NCI-H2196 (cell line): ENCODE measurements at regions not wholly inside any gene's neighbourhood (a gene's known extent, or its start where the extent isn't known, plus 50 kb on each side); places are given as distances from the start of the nearest gene placed in this dataset.
"Not testable (repeated sequence)": the region's sequence is repeated elsewhere in the genome, so short reads cannot be mapped to it uniquely, and the experiment has no call there.

Experiments
- DNase-seq: peaks from one replicate; lab custom pipeline; 2025; ENCODE audit not compliant: unreplicated experiment; lab: John Stamatoyannopoulos, UW

DNA sequence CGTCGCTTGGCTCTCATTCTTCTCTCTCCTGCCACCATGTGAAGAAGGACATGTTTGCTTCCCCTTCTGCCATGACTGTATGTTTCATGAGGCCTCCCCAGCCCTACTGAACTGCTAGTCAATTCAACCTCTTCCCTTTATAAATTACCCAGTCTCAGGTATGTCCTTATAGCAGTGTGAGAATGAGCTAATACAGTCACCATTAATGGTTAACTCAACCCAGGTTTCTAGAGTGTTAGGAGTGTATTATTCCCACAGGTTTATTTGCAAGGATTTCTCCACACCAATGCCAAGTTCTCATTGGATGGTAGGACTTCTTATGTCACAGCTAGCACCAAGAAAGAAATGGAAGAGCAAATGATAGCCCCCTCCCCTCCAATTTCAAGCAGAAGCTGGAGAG, 71.9 kb downstream of the DYNAP start:
- no peak for DNase-seq

DNA sequence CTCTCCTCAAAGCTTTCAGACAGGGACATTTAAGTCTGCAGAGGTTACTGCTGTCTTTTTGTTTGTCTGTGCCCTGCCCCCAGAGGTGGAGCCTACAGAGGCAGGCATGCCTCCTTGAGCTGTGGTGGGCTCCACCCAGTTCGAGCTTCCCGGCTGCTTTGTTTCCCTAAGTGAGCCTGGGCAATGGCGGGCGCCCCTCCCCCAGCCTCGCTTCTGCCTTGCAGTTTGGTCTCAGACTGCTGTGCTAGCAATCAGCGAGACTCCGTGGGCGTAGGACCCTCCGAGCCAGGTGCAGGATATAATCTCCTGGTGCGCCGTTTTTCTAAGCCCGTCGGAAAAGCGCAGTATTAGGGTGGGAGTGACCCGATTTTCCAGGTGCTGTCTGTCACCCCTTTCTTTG, 78.7 kb downstream of the DYNAP start:
- not testable (repeated sequence) for DNase-seq

DNA sequence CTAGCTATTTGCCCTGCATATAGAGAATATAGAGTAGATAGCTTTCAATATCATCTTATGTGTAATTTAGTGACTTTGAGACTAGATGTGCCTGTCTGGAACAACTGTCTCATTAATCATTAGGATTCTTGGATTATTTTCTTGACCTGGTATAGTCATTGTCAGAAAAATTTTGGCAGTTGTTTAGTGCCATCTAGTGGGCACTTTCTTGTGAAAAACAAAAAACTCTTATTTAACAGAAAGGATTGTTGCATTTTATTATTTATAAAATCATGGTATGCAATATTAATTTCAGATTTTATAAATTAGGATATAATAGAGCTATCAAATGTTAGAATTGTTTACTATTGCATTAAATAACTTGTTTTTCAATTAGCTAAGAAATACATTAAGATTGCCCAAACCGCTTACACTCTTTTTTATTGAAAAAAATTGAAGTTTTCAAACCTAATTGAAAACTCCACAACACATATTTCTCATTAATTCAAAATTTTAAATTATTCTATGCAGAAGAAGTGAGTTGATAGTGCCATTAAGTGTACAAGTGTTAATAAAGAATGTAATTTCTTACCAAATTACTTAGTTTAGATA, 80.3 kb downstream of the DYNAP start:
- peak; percentile 36 for DNase-seq

DNA sequence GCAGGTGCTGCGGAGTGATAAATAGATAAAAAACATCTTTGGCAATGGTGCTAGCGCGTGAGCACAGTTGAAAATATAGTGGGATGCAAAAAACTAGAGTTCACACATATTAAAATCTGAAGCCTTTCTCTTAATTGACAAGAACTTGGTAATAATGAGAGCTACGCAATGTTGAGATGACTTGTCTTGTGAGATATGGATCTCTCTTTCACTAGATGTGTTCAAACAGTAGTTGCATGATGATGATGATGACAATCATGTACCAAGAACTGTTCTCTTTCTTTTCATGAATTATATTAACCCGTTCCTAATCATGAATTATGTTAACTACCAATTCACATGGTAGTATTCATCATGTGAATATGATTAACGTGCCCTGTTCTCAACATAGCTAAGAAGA, 81.1 kb downstream of the DYNAP start:
- DNase-seq, result no peak

DNA sequence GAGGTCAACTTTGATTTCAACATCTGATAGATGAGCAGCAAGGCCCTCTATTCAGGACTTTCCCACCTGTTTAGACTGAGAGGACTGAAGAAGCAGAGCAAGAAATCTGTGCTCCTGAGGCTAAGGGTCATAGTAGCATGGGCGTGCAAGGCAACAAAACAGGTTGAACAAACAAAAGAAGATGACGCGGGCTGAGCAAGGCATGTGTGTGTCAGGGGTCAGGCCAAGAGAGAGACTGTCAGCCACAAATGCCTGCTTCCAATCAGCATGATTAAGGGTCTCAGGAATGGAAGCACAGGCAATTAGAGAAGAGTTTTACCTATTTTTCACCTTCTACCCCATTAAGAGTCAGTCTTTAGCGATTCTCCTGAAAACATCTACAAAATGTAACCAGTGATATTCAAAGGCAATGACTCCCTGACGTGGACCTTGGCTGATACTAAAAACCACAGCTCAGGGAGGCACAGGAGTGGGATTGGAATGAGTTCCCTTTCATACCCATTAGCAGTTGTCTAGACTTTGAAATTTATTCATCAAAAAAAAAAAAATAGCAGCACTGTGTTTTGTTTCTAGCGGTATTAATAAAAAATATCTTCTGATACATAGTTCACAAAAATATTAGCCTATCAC, 81.9 kb downstream of the DYNAP start:
- no peak for DNase-seq

DNA sequence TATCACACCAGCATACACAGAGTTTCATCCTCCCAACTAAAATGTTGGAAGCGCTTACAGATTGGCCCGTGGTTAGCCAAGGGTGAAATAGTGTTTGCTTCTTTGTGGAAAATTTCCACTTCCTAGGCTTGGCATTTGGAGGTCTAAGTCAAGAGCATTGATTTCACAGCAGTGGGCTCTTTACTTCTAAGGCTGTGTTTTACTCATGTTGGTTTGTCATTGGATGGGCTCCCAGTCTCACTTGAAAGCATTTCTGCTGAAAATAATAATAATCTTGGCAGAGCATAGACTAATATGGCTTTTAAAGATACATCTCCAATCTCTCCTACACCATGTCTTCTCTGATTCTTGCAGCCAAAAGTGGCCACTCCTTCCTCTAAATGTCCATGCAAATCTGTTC, 82.9 kb downstream of the DYNAP start:
- no peak for DNase-seq

DNA sequence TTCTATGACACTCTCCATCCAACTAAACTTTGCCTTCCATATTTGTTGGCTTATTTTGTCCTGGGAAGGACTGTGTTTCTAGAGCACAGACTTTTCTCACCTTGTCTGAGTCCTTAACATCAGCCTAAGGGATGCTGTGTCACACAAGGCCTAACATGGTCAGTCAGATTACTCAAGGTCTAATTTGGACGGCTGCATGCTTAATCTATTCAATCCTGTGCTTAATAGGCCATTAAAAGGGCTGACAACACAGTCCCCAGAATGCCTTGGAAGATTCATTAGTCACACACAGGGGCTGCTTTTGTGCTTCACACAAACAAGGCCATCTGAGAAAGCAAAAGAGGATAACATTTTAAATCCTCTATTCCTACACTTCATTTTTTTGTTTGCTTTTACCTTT, 84.0 kb downstream of the DYNAP start:
- DNase-seq, result no peak

DNA sequence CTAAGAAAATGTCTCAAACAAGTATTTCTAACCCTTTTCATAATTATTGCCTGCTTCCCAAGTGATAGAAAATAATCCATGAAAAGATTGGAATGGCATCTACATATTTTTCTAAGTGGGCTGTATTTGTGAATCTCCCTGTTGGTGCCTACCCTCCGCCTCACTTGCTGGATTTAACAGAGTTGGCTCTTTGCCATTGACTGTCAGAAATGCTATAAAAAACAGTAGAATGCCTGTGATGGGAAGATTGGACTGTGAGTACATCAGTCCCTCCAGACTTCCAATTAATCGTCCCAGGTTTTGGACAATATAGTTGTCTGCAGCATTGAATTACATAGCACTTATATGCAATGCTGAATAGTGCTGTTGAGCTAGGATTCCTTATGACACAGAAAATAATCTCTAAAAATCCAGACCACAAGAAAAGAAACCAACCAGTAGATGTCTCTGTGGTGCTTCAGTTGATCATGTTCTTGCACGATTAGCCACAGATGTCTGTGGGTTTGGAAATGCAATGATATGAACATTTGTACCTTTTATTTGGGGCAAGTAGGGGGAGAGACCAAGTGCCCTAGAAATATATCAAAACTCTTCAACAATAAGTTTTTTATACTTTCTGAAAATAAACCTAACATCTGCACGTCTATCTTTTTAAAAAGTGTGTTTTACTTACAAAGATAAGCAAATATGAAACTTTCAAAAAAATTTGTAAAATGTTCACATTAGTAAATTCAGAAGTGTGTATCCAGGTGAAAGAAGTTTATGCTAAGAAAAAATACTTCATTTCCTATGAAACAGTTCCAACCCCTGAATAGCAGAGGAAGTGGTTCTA, 88.5 kb downstream of the DYNAP start:
- DNase-seq, result peak; percentile 6

DNA sequence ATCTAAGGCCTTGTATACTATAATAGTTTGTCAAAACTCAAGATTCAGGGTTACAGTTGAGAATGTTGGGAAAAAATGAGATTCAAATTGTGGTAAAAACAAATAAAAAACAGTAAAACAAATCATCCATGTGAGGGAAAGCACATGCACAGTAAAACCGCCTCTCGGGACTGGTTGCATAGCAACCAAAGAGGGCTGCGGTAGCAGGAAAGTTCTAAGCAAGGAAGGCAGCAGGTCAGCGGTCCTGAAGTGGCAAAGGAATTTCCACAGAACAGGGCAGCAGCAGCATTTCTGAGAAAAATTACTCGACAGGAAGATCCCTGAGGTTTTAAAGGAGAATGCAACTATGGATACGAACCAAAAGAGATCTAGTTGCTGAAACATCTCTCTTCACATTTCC, 93.7 kb downstream of the DYNAP start:
- DNase-seq, result no peak

DNA sequence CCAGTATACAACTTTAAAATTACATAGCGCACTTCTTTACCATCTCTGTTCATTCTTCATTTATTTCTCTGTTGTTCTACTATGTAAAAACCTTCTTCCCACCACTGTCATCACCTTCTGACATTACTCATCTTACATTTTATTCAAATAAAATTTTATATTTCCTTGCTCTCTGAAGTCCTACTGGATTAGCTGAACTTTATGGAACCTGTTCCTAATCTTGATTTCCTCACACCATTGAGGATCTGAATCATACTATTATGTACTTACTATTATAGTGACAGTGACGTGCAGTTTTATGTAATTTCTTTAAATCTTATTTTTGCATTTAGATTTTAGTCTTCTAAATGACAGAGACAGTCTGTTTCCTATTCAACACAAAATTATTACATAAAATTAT, 98.3 kb downstream of the DYNAP start:
- DNase-seq, result no peak

DNA sequence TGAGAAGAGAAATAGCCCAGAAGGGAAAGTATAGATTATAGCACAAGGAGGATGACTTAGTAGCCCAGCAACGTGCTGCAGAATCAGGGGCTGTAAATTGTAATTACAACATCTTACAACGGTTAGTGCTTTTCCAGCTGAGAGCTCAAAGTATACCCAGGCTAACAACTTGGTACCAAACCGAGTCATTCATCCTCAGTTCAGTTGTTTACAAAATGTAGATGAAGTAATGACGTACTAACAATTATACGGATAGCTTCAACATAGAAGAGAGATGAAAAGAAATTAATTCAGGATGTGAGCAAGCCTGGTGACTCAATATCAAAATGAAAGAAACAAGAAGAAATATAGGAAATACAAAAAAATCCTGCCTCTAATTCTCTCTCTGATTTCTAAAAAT, 99.2 kb downstream of the DYNAP start:
- DNase-seq, result no peak

DNA sequence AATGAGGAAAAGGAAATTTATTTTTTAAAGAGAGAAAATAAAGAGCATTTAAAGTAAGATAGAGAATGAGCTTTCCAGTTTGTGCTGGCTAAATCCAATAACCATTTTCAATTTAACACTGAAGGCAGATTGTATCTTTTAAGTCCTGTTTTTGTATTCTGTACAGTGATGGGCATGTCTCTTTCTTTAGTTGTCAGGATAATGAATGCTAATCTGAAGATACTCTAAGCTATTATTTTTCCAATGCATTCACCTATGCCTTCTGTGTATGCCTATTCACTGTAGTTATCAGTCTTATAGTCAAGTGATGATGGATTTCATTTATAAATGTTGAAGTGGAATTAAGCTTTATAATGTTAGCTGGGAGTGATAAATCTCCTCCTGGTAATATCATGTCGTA, 101.4 kb downstream of the DYNAP start:
- DNase-seq, result no peak

DNA sequence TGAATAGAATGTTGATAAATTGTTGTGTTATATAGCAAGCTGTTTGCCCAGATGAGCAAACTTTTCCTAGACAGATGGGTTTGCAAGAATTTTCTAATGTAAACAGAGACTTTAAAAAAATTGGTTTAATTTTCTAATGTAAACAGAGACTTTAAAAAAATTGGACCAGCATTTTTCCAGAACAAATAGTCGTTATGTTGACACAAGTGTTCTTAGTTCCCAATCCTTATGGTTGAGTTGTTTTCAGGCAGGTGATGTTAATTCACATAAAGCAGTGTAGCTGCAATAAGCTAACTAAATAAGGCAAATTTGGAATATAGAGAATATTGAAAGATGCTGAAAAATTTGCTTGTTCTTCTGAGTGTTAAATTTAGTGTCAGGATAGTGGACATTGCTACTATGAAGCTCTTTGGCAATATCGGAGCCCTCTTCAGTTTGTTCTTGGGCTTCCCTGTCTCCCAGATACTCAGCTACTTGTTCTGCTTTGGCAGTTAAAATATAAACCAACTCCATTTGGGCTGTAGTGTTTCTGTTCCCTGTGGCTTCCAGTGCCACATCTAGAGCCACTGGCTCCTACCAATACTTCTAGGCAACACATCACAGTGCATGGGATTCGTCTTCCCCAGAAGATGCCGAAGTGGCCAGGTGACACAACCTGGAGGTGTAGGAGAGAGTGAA, 105.7 kb downstream of the DYNAP start:
- no peak for DNase-seq

DNA sequence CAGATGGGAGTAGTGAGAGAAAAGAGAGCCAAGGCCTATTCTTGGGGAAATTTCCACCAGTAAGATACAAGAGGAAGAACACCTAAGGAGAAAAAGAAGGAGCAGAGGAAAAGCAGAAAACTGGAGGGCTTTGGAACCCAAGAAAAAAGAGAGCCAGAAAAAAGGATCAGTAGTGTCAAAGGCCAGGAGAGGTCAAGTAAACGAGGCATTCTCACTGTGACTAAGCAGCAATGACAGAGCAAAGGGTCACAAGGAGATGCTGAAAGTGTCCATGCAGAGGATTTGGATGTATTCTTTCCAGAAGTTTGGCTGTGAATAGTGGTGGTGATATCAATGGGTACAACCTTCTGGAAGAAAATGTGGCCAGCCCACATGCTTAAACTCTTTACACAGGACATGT, 109.5 kb downstream of the DYNAP start:
- DNase-seq, result no peak

DNA sequence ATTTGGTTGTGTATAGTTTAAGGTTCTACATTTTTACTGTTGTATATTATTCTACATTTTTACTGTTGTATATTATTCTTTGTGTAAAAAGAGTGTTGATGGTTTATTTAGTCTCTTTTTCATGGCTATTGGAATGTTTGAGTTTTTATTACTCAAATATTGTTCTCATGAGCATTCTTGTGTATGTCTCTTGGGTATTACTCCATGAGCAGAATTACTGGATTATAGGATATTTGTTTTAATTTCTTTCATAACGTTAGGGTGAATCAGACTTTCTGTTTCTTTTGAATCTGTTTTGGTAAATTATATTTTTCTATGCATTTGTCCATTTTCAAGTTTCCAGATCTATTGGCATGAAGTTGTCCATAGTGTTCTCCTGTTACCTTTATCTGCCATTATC, 111.6 kb downstream of the DYNAP start:
- no peak for DNase-seq

DNA sequence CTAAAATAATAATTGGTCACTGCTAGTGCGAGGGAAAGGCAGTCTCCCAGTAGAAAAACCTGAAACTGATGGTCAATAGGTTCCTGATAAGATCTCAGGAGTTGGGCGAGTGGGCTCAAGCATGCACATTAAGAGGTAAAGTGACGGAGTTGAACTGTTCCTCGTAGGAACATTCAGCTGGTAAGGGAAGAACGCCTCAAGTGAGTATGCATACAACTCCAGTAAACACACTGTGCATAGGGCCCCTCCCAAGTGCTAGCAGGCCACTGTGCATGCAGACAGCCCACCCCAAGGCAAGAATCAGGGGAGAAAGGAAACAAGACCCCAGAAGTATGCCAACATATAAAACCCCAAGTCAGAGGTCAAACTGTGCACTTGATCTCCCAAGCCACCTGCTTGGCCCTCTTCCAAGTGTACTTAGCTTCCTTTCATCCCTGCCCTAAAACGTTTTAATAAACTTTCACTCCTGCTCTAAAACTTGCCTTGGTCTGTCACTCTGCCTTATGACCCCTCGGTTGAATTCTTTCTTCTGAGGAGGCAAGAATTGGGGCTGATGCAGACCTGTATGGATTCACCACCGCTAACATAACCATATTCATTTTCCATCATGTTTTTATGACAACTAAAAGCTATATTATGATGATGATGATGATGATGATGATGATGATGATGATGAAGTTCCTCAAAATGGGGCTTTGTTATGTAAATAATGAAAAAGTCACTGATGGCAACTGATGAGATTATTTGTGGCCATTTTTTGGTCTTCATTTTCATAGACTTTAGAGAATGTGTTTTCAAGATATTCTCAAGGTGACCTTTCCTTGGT, 118.0 kb upstream of the RAB27B start:
- no peak for DNase-seq

DNA sequence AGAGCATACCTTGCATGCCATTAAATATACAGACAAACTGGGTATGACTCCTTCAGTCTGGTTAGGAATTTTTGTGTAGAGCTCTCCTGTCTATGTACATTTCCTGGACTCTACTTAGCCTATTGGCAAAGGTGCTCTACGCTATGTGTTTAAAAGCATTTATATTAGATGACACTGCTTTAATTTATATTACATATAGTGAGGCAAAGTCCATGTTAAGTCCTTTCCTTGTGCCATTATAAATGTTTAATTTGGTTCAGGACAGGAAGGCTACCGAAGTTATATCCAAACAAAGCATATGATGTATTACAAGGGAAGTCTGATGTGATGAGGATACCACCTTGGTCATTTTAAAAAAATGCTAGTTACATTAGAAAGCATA, 117.4 kb upstream of the RAB27B start:
- no peak for DNase-seq

DNA sequence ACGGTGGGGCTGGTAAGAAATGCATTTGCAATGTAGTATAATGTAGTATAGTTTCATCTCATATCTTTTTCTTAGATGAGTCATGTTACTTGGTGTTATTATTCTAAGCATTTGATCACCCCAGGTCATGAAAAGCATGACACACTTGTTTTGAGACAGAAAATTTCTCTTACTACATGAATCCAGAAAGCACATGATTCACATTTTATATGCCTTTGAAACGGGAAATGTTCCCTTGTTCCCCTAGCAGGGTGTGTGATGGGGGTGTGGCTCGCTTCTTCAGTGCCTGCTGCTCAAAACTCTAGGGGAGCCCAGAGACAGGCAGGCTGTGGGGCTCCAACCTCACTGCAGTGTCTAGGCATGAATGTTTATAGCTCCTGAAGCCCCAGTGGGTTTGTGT, 116.0 kb upstream of the RAB27B start:
- DNase-seq, result no peak

DNA sequence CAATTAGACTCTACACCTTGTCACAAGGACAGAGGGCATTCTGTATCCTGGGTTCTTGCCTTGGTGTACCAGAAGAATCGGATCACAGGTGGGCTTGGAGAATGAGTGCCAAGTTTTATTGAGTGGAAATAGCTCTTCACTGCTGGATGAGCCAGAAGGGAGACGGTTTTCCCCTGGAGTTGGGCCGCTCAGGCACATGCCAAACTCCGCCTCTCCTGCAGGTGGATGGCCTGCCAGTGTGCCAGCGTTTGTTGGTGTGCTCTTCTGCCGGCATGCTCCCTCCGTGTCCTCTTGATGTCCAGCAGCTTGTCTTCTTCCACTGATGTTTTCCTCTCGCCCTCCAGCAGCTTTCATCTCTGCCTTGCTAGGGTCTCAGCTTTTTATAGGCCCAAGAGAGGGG, 115.5 kb upstream of the RAB27B start:
- DNase-seq, result no peak

DNA sequence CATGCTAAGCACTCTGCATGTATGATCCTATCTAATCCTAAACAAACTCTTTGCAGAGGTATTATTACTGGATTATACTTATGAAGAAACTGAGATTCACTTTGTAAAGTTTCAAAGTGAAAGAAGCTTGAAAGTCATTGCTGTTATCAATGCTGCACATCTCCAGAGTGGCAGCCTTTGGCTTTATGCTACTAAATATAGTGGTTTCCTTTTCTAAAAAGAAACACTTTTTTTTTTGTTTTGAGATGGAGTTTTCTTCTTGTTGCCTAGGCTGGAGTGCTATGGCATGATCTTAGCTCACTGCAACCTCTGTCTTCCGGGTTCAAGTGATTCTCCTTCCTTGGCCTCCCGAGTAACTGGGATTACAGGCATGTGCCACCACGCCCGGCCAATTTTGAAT, 114.9 kb upstream of the RAB27B start:
- DNase-seq, result no peak

DNA sequence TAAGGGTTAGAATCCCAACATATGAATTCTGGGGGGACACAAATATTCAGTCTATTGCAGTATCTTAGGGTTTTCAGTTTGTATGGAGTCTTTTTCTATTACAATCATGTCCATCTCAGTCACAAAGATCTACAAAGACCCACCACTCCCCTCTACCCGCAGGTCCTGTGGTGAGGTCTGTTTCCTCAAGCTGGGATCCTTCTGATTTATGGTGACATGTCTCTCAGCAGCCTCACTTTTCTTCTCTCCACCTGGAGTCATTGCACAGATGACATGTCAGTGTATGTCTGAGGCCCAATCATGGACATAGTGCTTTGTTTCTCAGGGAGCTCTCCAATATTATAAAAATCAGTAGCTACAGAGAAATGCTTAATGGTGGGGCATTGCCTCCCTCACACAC, 113.4 kb upstream of the RAB27B start:
- DNase-seq, result no peak
